Breast epithelium (tissue), 3 donors: ENCODE measurements at regions not wholly inside any gene's neighbourhood (a gene's known extent, or its start where the extent isn't known, plus 50 kb on each side); places are given as distances from the start of the nearest gene placed in this dataset.

ENCODE experiments used
- POLR2AphosphoS5 ChIP-seq, 3 donors: sonication (generic); formaldehyde crosslinking; IDR thresholded peaks; one replicate each; pipeline ENCODE4 v1.6.1; 2017; ENCODE audit warnings: antibody characterized with exemption in 3 of 3
- TF ChIP-seq, protein P1 (sequence below), 3 donors: fragments of 450-650 bp; IDR thresholded peaks; one replicate each; pipeline ENCODE4 v1.5.1; 2016 to 2017; ENCODE audit warnings: antibody characterized with exemption in 3 of 3, mild to moderate bottlenecking in 3 of 3, moderate library complexity in 3 of 3

DNA sequence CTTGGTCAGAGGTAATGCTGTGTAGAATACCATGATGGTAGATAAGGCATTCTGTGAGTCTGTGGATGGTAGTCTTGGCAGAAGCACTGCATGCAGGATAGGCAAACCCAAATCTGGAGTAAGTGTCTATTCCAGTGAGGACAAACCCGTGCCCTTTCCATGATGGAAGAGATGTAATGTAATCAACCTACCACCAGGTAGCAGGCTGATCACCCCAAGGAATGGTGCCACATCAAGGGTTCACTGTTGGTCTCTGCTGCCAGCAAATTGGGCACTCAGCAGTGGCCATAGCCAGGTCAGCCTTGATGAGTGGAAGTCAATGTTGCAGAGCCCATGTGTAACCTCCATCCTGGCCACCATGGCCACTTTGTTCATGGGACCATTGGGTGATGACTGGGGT lies 155.0 kb downstream of the RAP2A start:
- TF ChIP-seq, protein P1, sequence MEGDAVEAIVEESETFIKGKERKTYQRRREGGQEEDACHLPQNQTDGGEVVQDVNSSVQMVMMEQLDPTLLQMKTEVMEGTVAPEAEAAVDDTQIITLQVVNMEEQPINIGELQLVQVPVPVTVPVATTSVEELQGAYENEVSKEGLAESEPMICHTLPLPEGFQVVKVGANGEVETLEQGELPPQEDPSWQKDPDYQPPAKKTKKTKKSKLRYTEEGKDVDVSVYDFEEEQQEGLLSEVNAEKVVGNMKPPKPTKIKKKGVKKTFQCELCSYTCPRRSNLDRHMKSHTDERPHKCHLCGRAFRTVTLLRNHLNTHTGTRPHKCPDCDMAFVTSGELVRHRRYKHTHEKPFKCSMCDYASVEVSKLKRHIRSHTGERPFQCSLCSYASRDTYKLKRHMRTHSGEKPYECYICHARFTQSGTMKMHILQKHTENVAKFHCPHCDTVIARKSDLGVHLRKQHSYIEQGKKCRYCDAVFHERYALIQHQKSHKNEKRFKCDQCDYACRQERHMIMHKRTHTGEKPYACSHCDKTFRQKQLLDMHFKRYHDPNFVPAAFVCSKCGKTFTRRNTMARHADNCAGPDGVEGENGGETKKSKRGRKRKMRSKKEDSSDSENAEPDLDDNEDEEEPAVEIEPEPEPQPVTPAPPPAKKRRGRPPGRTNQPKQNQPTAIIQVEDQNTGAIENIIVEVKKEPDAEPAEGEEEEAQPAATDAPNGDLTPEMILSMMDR (IDR thresholded peaks at IDR 0.05) = no peak
- TF ChIP-seq POLR2AphosphoS5 (IDR thresholded peaks at IDR 0.05) = no peak
